ENCODE measurements at regions not wholly inside any gene's neighbourhood (a gene's known extent, or its start where the extent isn't known, plus 50 kb on each side); places are given as distances from the start of the nearest gene placed in this dataset.
A peak's percentile ranks its signal among the peaks of the same experiment; 100 is the strongest.

DNA sequence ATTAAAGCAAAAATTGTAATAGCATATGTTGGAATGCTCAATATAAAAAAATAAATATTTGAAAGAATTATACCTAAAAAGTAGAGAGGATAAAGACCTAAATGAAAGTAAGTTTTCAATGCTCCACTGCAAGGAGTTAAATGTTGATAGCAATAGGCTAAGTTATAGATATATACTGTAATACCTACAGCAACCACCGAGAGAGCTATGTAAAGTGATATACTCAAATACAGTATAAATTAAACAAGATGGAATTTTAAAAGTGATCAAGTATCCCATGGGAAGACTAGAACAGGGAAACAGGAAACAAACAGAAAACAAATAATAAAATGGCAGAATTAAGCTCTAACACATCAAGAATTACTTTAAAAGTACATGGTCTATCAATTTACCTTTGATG is 73.9 kb downstream of the CASP3 start:
- no peak for DNase-seq

- DNase-seq, result no peak
Observed at GRCh38 chr4:184574861-184575260, 74.4 kb downstream of the CASP3 start.

- DNase-seq, result no peak
Observed at GRCh38 chr4:184573701-184574100, 75.5 kb downstream of the CASP3 start.

DNA sequence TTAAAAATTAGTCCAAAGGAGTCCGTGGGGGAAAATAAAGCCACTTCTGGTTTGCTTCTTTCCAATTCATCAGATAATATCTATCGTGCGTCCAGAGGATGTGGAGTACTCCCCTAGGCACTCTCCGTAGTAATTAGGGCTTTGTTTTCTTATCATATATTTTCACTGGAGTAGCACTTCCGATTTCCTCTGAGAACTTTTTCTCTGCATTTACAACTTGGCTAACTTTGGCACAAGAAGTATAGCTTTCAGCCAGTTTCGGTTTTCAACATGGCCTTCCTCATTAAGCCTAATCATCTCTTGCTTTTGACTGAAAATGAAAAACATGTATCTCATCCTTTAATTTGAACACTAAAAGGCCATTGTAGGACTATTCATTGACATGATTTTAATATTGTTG is 80.5 kb downstream of the CASP3 start:
- no peak for DNase-seq

DNA sequence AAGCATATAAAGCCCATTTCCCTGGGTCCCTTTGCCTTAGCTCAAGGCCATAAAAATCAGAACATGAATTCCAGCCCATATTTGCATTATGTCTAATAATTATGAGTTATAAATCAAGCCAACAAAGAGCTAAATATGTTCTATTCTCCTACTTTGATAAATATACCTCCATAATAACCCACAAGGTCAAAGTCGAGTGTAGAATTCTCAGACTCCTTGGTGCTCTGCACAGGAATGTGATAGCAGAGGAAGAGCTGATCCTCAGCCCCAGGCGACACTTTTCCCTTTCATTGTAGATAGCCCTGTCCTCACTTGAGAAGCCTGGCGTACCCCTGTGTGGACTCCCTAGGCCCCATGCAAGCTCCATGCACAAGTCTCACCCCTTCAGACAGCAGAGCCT is 85.6 kb downstream of the CASP3 start:
- no peak for DNase-seq

DNA sequence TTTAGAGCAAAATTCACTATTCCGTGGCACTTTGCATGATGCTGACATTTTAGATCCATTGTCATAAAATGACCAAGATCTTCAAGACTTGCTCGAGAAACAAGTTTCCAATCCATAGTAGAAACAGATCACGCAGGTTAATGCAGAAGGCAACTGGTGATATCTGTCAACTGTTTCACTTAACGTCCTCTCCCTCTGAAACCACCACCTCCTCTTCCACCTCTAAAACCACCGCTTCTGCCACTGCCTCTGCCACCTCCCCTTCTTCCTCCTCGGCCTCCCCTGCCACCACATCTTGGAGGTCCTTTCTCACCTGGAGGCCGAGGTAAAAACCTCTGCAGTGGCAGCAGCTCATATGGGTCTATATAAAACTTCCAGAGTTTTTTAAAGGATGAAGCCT is 84.6 kb upstream of the IRF2 start:
- DNase-seq, result no peak

DNA sequence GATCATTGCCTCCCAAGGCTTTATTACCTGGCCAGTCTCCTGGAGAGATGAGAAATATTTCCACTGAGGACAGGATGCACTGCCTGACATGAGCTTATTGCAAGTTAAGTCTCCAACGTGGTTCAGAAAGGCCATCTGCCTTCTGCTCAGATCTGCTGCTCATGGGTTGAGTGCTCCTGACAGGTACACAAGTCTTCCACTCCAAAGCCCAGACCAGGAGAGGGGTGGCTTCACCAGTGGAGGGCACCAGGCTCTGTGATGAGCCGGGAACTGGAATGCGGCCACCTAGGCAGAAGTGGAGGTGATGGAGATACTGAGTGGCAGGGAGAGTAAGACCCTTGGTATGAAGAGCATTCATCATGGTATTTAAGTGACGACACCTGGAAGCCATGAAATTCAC is 79.5 kb upstream of the IRF2 start:
- DNase-seq, result no peak

GRCh38 chr4:184550476-184550875 is 76.1 kb upstream of the IRF2 start:
- no peak for DNase-seq

DNA sequence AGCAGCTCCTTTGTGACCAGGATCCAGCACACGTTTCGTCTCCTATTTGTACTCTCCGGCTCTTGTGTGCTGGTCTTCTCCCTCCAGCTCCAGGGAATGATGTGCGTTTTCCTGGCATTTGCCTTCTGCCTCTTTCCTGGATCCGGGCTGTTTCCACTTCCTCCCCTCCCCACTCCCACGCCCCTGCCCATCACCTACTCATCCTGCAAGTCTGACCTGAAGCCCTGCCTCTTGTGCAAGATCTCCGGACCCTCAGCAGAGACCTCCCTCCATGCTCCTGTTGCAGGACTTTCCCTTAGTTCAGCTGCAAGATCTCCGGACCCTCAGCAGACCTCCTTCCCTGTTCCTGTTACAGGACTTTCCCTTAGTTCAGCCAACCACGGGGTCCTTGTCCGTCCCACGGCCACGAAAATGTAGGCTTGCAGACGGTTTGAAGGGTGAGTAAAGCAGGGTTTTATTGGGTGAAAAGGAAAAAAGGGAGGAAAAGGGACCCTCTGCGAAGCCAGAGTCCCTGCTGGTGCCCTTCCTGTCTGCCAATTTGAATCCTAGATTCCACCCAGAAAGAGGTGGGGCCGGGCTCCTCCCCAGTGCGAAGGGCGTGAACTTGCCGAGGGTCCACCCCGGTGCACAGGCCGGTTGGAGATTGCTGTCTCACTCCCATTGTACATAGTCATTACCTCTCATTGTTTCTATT is 74.4 kb upstream of the IRF2 start:
- no peak for DNase-seq

- DNase-seq, result no peak
Observed at GRCh38 chr4:184548316-184548647, 73.9 kb upstream of the IRF2 start.

GRCh38 chr4:184544788-184545409 is 70.5 kb upstream of the IRF2 start:
- DNase-seq, result no peak

GRCh38 chr4:184541907-184542306 is 67.6 kb upstream of the IRF2 start:
- DNase-seq, result no peak

DNA sequence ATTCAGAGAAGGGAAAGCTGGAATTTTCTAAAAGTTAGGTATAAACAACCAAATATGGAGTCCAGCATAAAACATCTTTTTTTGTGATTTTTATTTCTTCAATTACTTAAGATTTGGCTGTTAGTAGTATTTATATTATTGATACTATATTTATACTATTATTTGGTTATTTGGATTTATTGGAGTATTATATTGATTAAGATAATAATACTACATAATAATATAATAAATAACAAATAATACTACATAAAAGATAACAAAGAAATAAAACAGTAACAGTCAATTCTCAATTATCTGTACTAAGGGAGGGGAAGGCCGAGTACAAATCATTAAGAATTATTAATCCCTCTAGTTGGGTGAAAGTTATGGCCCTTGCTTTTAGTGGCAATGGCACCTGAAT is 66.0 kb upstream of the IRF2 start:
- DNase-seq, result no peak

- peak; percentile 57 for DNase-seq
Observed at GRCh38 chr4:184538023-184538599, 63.8 kb upstream of the IRF2 start.

DNA sequence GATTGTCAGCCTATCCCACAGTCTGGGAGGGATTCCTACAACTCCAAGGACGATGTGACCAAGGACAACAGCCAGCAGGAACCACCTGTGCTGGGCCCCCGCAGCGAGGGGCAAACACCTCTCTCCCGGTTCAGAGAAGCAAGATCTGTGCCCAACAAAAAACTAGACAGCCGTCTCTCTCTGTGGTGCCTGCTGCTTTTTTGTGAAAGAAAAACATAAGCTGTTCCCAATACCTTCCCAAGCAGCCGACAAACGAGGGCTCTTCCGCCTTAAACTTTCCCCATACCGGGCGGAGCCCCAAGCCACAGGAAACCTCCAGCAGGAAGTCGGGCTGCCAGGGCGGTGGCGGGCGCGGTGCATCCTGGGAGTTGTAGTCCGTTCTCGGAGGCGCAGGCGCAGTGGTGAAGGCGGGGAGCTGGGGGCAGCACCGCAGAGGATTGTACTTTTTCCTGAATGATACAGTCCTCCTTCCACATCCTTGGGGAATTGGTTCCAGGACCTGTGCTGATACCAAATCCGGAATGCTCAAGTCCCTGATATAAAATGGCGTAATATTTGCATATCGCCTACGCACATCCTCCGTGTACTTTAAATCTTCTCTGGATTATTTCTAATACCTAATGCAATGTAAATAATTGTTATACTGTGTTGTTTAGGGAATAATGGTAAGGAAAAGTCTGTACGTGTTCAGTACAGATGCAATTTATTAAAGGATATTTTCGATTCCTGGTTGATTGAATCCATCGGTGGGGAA is 63.1 kb upstream of the IRF2 start:
- peak; percentile 90 for DNase-seq

- no peak for DNase-seq
Observed at GRCh38 chr4:184536881-184537248, 62.5 kb upstream of the IRF2 start.

GRCh38 chr4:184536065-184536880 is 61.9 kb upstream of the IRF2 start:
- no peak for DNase-seq

GRCh38 chr4:184534511-184535391 is 60.4 kb upstream of the IRF2 start:
- no peak for DNase-seq

DNA sequence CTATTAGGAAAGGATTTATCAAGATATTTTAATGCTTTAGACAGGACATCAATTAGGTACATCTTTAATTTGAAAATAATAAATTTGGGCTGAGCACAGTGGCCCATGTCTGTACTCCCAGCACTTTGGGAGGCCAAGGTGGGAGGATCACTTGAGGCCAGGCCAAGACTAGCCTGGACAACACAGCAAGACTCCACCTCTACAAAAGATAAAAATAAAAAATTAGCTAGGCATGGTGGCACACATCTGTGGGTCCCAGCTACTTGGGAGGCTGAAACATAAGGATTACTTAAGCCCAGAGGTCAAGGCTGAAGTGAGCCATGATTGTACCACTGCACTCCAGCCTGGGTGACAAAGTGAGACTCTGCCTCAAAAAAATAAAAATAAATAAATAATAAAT is 59.6 kb upstream of the IRF2 start:
- no peak for DNase-seq

- no peak for DNase-seq
Observed at GRCh38 chr4:184531008-184531407, 56.7 kb upstream of the IRF2 start.

GRCh38 chr4:184529283-184529682 is 54.9 kb upstream of the IRF2 start:
- DNase-seq, result no peak

- DNase-seq, result no peak
Observed at GRCh38 chr4:184528713-184529112, 54.4 kb upstream of the IRF2 start.
